ENCODE measurements at regions not wholly inside any gene's neighbourhood (a gene's known extent, or its start where the extent isn't known, plus 50 kb on each side); places are given as distances from the start of the nearest gene placed in this dataset.

DNA sequence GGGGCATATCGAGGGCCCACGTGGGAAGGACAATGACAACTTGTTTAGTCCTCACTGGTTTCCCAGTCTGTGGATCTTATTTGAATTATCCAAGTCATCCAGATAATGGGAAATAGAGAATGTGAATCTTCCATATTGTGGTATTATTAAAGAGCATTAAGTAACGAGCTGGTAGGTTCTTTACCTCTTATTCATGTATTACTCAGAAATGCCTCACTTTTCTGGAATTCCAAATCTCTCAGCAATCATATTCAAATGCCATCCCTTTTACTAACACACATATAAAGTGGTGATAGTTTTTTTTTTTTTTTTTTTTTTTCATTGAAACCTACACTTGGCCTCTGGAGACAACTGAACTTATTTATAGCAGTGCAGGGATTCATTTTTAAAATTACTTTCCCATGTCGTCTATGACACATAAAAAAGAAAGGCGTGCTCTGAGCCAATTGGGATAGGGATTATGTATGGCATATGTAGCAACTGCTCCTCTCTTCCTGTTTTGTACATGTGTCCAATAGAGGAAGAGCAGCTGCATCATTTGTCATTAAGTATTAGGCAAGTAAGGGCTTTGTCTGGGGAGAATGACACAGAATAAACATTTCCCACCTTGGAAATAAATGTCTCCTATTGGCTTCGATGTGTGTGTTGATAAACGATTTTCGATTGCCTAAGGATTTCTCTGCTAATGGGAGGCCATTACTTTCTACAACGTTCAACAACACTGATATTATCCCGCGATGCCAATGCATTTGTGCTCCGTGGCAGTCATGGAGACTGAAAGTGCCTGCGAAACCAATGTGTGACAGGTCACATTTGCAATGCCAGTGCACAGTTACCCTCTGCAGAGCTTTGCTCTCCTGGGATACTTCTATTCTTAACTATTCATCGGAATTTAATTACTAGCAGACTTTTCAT, 78.6 kb upstream of the IFNG-AS1 start:
- Histone ChIP-seq H3K36me3 (ENCODE audit: control insufficient read depth, insufficient read depth, low read length) (no peaks in the 10 kb centered on the region), H3K4me1 (ENCODE audit: control insufficient read depth, insufficient read depth, low read length, poor library complexity, severe bottlenecking) (no peaks in the 10 kb centered on the region), H3K27ac (ENCODE audit: insufficient read depth, low read length, poor library complexity, severe bottlenecking) (no peak overlapping the region), H3K9me3 (ENCODE audit: control insufficient read depth, low read length) (no peaks in the 10 kb centered on the region), H3K27me3 (replicated peaks; ENCODE audit: control insufficient read depth, insufficient read depth, low read length, poor library complexity, severe bottlenecking) (no peaks in the 10 kb centered on the region), H3K4me3 (ENCODE audit: insufficient read depth, low read depth, low read length, poor library complexity, severe bottlenecking) (no peak overlapping the region)
- no peak for DNase-seq

DNA sequence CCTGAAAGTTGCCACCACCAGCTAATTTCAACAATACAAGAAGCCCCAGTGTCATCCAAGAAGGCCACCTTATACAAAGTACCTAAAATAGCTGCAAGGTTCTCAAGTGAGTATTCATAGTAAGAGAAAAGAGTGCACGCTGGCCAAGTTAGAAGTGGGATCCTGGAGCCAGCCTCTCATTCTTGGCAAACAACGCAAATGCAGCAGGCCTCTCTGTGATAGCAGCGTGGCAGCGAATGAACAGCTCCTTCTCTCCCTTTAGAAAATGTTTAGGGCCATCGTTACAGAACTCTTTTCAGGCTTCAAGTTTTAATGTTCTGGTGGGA, 78.0 kb upstream of the IFNG-AS1 start:
- Histone ChIP-seq H3K4me3 (ENCODE audit: insufficient read depth, low read depth, low read length, poor library complexity, severe bottlenecking) (no peak overlapping the region), H3K36me3 (ENCODE audit: control insufficient read depth, insufficient read depth, low read length) (no peaks in the 10 kb centered on the region), H3K27ac (ENCODE audit: insufficient read depth, low read length, poor library complexity, severe bottlenecking) (no peak overlapping the region), H3K9me3 (ENCODE audit: control insufficient read depth, low read length) (no peaks in the 10 kb centered on the region), H3K27me3 (replicated peaks; ENCODE audit: control insufficient read depth, insufficient read depth, low read length, poor library complexity, severe bottlenecking) (no peaks in the 10 kb centered on the region), H3K4me1 (ENCODE audit: control insufficient read depth, insufficient read depth, low read length, poor library complexity, severe bottlenecking) (no peaks in the 10 kb centered on the region)
- no peak for DNase-seq

- H3K4me1 ChIP-seq (ENCODE audit: control insufficient read depth, insufficient read depth, low read length, poor library complexity, severe bottlenecking) = no peaks in the 10 kb centered on the region
- no peak overlapping the region for H3K27ac ChIP-seq (ENCODE audit: insufficient read depth, low read length, poor library complexity, severe bottlenecking)
- H3K36me3 ChIP-seq (ENCODE audit: control insufficient read depth, insufficient read depth, low read length) = no peaks in the 10 kb centered on the region
- H3K9me3 ChIP-seq (ENCODE audit: control insufficient read depth, low read length) = no peaks in the 10 kb centered on the region
- H3K4me3 ChIP-seq (ENCODE audit: insufficient read depth, low read depth, low read length, poor library complexity, severe bottlenecking) = no peak overlapping the region
- no peak for DNase-seq
- H3K27me3 ChIP-seq (replicated peaks; ENCODE audit: control insufficient read depth, insufficient read depth, low read length, poor library complexity, severe bottlenecking) = no peaks in the 10 kb centered on the region
Observed at GRCh38 chr12:67911789-67912188, 77.5 kb upstream of the IFNG-AS1 start.

DNA sequence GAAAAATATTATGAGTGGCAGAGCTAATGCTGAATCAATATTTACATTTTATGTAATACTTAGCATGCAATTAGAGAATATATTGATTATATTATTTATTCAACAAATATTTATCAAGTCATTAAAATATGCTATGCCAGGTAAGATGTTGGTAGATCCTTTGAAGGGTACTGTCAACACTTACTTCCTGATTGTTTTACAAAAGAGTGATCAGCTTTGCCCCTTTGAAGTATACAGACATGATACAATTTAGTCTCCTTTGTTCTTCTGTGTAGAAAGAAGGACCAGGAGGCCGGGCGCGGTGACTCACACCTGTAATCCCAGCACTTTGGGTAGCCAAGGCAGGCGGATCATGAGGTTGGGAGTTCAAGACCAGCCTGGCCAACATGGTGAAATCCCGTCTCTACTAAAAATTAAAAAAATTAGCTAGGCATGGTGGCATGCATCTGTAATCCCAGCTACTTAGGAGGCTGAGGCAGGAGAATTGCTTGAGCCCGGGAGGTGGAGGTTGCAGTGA, 73.9 kb upstream of the IFNG-AS1 start:
- Histone ChIP-seq H3K9me3 (ENCODE audit: control insufficient read depth, low read length) (no peaks in the 10 kb centered on the region), H3K27me3 (replicated peaks; ENCODE audit: control insufficient read depth, insufficient read depth, low read length, poor library complexity, severe bottlenecking) (no peaks in the 10 kb centered on the region), H3K27ac (ENCODE audit: insufficient read depth, low read length, poor library complexity, severe bottlenecking) (no peak overlapping the region), H3K4me1 (ENCODE audit: control insufficient read depth, insufficient read depth, low read length, poor library complexity, severe bottlenecking) (no peaks in the 10 kb centered on the region), H3K36me3 (ENCODE audit: control insufficient read depth, insufficient read depth, low read length) (no peaks in the 10 kb centered on the region), H3K4me3 (ENCODE audit: insufficient read depth, low read depth, low read length, poor library complexity, severe bottlenecking) (no peak overlapping the region)
- DNase-seq = no peak

DNA sequence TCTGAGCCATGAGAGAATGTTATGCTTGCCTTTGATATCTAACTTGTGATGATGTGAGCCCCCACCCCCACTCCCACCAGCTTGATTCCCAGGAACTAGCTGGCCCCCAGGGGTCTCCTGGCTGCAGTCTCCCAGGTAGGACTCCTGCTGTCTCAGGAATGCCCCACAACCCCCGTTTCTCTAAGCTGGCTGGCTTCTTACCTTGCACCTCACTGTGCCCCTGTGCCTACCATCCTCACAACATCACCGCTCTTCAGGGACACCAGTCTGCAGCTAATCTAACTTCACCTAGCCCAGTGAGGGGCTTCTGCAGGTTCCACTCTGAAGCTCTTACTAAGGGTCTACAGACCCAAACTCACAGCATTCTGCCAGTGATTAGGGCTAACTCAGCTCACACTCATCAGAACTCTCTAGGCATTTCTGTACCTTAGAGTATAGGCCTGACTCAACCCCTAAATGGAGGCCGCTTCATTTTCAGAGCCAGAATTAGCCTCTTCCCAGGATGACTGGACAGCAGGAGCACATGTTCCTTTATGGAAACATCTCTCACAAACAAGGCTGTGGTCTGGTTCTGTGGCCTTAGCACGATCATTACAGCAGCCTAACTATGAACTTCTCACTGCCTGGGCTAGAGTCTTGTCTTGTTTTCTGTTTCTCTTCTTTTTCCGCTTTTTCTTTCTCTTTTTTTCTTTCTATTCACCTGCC, 72.8 kb upstream of the IFNG-AS1 start:
- H3K27me3 ChIP-seq (replicated peaks; ENCODE audit: control insufficient read depth, insufficient read depth, low read length, poor library complexity, severe bottlenecking) = no peaks in the 10 kb centered on the region
- DNase-seq = no peak

DNA sequence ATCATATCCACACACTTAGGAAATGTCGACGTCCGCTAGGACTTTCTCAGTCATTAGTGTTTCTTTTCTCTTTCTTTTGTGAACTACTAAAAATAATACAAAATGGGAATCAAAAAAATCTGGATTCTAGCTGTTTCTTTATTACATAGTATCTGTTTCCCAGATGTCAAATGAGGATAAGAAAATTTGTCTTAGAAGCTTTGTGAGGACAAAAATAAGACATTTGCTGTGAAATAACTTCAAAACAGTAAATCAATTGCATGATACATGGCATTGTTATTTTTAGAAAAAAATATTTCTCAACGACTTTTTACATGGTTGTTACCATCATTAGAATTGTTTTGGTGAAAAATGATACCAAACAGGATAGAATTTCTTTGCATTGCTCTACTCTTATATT, 71.4 kb upstream of the IFNG-AS1 start:
- Histone ChIP-seq H3K4me3 (ENCODE audit: insufficient read depth, low read depth, low read length, poor library complexity, severe bottlenecking) (no peak overlapping the region), H3K27ac (ENCODE audit: insufficient read depth, low read length, poor library complexity, severe bottlenecking) (no peak overlapping the region), H3K27me3 (replicated peaks; ENCODE audit: control insufficient read depth, insufficient read depth, low read length, poor library complexity, severe bottlenecking) (no peaks in the 10 kb centered on the region), H3K36me3 (ENCODE audit: control insufficient read depth, insufficient read depth, low read length) (no peaks in the 10 kb centered on the region), H3K9me3 (ENCODE audit: control insufficient read depth, low read length) (no peaks in the 10 kb centered on the region), H3K4me1 (ENCODE audit: control insufficient read depth, insufficient read depth, low read length, poor library complexity, severe bottlenecking) (no peaks in the 10 kb centered on the region)
- DNase-seq = no peak

More for the DNA sequence above, 72.8 kb upstream of the IFNG-AS1 start:
- Histone ChIP-seq H3K4me3 (ENCODE audit: insufficient read depth, low read depth, low read length, poor library complexity, severe bottlenecking) (no peak overlapping the region), H3K27ac (ENCODE audit: insufficient read depth, low read length, poor library complexity, severe bottlenecking) (no peak overlapping the region), H3K9me3 (ENCODE audit: control insufficient read depth, low read length) (no peaks in the 10 kb centered on the region), H3K36me3 (ENCODE audit: control insufficient read depth, insufficient read depth, low read length) (no peaks in the 10 kb centered on the region), H3K4me1 (ENCODE audit: control insufficient read depth, insufficient read depth, low read length, poor library complexity, severe bottlenecking) (no peaks in the 10 kb centered on the region)

DNA sequence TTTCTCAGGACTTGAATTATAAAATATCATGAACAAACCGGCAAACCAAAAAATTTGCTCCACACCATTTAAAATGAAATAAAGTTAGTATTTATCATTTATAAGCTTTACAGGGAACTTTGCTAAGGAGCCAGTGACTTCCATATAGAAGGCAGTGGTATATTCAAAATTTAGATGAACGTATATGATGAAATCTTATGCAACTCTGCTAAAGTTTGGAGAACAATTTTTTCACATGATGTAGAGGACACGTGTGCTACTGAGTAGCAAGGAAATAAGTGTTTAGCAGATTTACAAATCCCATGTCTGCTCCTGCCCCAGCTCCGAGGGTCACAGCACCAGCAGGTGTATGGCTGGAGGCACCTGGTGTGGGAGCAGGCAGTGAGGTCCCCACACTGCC, 70.8 kb upstream of the IFNG-AS1 start:
- Histone ChIP-seq H3K27me3 (replicated peaks; ENCODE audit: control insufficient read depth, insufficient read depth, low read length, poor library complexity, severe bottlenecking) (no peaks in the 10 kb centered on the region), H3K36me3 (ENCODE audit: control insufficient read depth, insufficient read depth, low read length) (no peaks in the 10 kb centered on the region), H3K4me1 (ENCODE audit: control insufficient read depth, insufficient read depth, low read length, poor library complexity, severe bottlenecking) (no peaks in the 10 kb centered on the region), H3K4me3 (ENCODE audit: insufficient read depth, low read depth, low read length, poor library complexity, severe bottlenecking) (no peak overlapping the region), H3K27ac (ENCODE audit: insufficient read depth, low read length, poor library complexity, severe bottlenecking) (no peak overlapping the region), H3K9me3 (ENCODE audit: control insufficient read depth, low read length) (no peaks in the 10 kb centered on the region)
- no peak for DNase-seq

DNA sequence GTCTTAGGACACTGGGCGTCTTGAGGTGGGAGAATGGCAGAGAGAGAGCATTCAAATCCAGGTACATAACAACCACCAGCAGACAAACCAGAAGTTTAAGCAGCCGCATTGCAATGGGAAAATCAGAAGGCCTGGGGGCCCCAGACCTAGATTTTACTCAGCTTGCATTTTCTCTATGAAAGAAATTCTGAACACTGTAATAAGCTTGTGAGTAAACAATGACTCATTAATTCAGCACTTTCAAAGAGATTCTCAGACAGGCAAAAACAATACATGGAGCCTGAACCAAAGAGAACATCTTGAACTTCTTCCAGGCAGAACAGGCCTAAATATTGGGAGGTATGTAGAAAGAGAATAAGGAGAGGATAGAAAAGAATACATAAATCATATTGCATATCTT, 69.8 kb upstream of the IFNG-AS1 start:
- H3K4me1 ChIP-seq (ENCODE audit: control insufficient read depth, insufficient read depth, low read length, poor library complexity, severe bottlenecking) = no peaks in the 10 kb centered on the region
- no peak overlapping the region for H3K4me3 ChIP-seq (ENCODE audit: insufficient read depth, low read depth, low read length, poor library complexity, severe bottlenecking)
- H3K9me3 ChIP-seq (ENCODE audit: control insufficient read depth, low read length) = no peaks in the 10 kb centered on the region
- DNase-seq = no peak
- H3K36me3 ChIP-seq (ENCODE audit: control insufficient read depth, insufficient read depth, low read length) = no peaks in the 10 kb centered on the region
- H3K27me3 ChIP-seq (replicated peaks; ENCODE audit: control insufficient read depth, insufficient read depth, low read length, poor library complexity, severe bottlenecking) = no peaks in the 10 kb centered on the region
- no peak overlapping the region for H3K27ac ChIP-seq (ENCODE audit: insufficient read depth, low read length, poor library complexity, severe bottlenecking)

GRCh38 chr12:67920413-67920812, 68.8 kb upstream of the IFNG-AS1 start:
- H3K4me1 ChIP-seq (ENCODE audit: control insufficient read depth, insufficient read depth, low read length, poor library complexity, severe bottlenecking) = no peaks in the 10 kb centered on the region
- no peak for DNase-seq
- H3K9me3 ChIP-seq (ENCODE audit: control insufficient read depth, low read length) = no peaks in the 10 kb centered on the region

DNA sequence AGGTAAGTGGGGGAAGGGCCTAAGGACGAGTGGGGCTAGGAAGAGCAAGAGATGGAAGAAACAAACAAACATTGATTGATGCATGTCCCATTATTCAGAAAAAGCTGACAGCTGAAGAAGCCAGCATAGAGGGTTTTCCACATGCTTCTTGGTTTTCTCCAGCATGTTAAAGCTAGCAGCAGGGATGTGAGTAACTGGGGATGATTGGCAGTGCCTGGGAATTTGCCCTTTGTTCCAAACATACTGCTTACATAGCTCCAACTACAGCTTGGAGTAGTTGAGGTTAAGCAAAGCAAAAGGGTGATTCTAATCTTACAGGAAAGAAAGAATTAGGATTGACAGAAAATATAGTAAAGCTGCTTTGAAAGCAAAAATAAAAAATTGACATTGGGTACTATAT, 68.0 kb upstream of the IFNG-AS1 start:
- Histone ChIP-seq H3K27ac (ENCODE audit: insufficient read depth, low read length, poor library complexity, severe bottlenecking) (no peak overlapping the region), H3K9me3 (ENCODE audit: control insufficient read depth, low read length) (no peaks in the 10 kb centered on the region), H3K36me3 (ENCODE audit: control insufficient read depth, insufficient read depth, low read length) (no peaks in the 10 kb centered on the region), H3K4me1 (ENCODE audit: control insufficient read depth, insufficient read depth, low read length, poor library complexity, severe bottlenecking) (no peaks in the 10 kb centered on the region), H3K4me3 (ENCODE audit: insufficient read depth, low read depth, low read length, poor library complexity, severe bottlenecking) (no peak overlapping the region), H3K27me3 (replicated peaks; ENCODE audit: control insufficient read depth, insufficient read depth, low read length, poor library complexity, severe bottlenecking) (no peaks in the 10 kb centered on the region)
- DNase-seq = no peak

More at GRCh38 chr12:67920413-67920812, 68.8 kb upstream of the IFNG-AS1 start:
- Histone ChIP-seq H3K27me3 (replicated peaks; ENCODE audit: control insufficient read depth, insufficient read depth, low read length, poor library complexity, severe bottlenecking) (no peaks in the 10 kb centered on the region), H3K27ac (ENCODE audit: insufficient read depth, low read length, poor library complexity, severe bottlenecking) (no peak overlapping the region), H3K36me3 (ENCODE audit: control insufficient read depth, insufficient read depth, low read length) (no peaks in the 10 kb centered on the region), H3K4me3 (ENCODE audit: insufficient read depth, low read depth, low read length, poor library complexity, severe bottlenecking) (no peak overlapping the region)

Data from effector memory CD4-positive, alpha-beta T cell (primary cell).